Nephron (organoid): ENCODE measurements at regions not wholly inside any gene's neighbourhood (a gene's known extent, or its start where the extent isn't known, plus 50 kb on each side); places are given as distances from the start of the nearest gene placed in this dataset.

Experiments
- H3K27ac Mint-ChIP-seq, 3 experiments: 2 replicates each; pipeline ENCODE4 v1.8.0; 2020; ENCODE audit warnings: mixed read lengths in 3 of 3, mild to moderate bottlenecking in 2 of 3, moderate library complexity in 1 of 3
- H3K27me3 Mint-ChIP-seq: 2 replicates; pipeline ENCODE4 v1.8.0; 2021; ENCODE audit warnings: low read depth, mild to moderate bottlenecking, moderate library complexity, mixed read lengths
- H3K36me3 Mint-ChIP-seq: 2 replicates; pipeline ENCODE4 v1.8.0; 2020; ENCODE audit warnings: low read depth, mixed read lengths
- H3K4me1 Mint-ChIP-seq: 2 replicates; pipeline ENCODE4 v1.8.0; 2020; ENCODE audit warnings: mixed read lengths
- H3K4me3 Mint-ChIP-seq, 3 experiments: 2 replicates each; pipeline ENCODE4 v1.8.0; 2020; ENCODE audit warnings: mild to moderate bottlenecking in 3 of 3, mixed read lengths in 3 of 3, moderate library complexity in 2 of 3
- H3K9me3 Mint-ChIP-seq: 2 replicates; pipeline ENCODE4 v1.8.0; 2020; ENCODE audit warnings: mixed read lengths
- CTCF ChIP-seq, 3 experiments: fragments of 200-600 bp; sonication (generic); IDR thresholded peaks; one replicate each; pipeline ENCODE4 v1.5.0; 2021; ENCODE audit warnings: antibody characterized with exemption in 3 of 3; ENCODE audit not compliant: unreplicated experiment in 3 of 3

- H3K36me3 Mint-ChIP-seq, result no peaks in the 10 kb centered on the region
- peak overlapping the region in 1 of 3 experiments; percentile 51 for H3K4me3 Mint-ChIP-seq
- H3K27ac Mint-ChIP-seq, result peak overlapping the region in 2 of 3 experiments; percentile 37 to 76
- H3K9me3 Mint-ChIP-seq, result no peaks in the 10 kb centered on the region
- peaks cover 17% of the 10 kb centered on the region for H3K27me3 Mint-ChIP-seq
- peaks cover 24% of the 10 kb centered on the region for H3K4me1 Mint-ChIP-seq
- TF ChIP-seq CTCF (IDR thresholded peaks at IDR 0.05; ENCODE audit: unreplicated experiment in 3 of 3), result no peak
Observed at GRCh38 chr7:444606-445005, 75.0 kb downstream of the PDGFA start.

- Mint-ChIP-seq H3K9me3 (no peaks in the 10 kb centered on the region), H3K27ac (peak overlapping the region in 2 of 3 experiments; percentile 37 to 76), H3K27me3 (peaks cover 20% of the 10 kb centered on the region), H3K36me3 (no peaks in the 10 kb centered on the region), H3K4me3 (peak overlapping the region in 1 of 3 experiments; percentile 51), H3K4me1 (peaks cover 23% of the 10 kb centered on the region)
- TF ChIP-seq CTCF (IDR thresholded peaks at IDR 0.05; ENCODE audit: unreplicated experiment in 3 of 3), result no peak
Observed at GRCh38 chr7:445020-445419, 74.6 kb downstream of the PDGFA start.

GRCh38 chr7:445563-446288 lies 73.9 kb downstream of the PDGFA start:
- peaks cover 23% of the 10 kb centered on the region for H3K27me3 Mint-ChIP-seq
- TF ChIP-seq CTCF (IDR thresholded peaks at IDR 0.05; ENCODE audit: unreplicated experiment in 3 of 3), result no peak
- peaks cover 17% of the 10 kb centered on the region for H3K4me1 Mint-ChIP-seq
- H3K4me3 Mint-ChIP-seq, result no peak overlapping the region
- H3K27ac Mint-ChIP-seq, result no peak overlapping the region
- H3K9me3 Mint-ChIP-seq, result no peaks in the 10 kb centered on the region
- H3K36me3 Mint-ChIP-seq, result no peaks in the 10 kb centered on the region

- H3K4me1 Mint-ChIP-seq, result peaks cover 17% of the 10 kb centered on the region
- TF ChIP-seq CTCF (IDR thresholded peaks at IDR 0.05; ENCODE audit: unreplicated experiment in 3 of 3), result no peak
- no peaks in the 10 kb centered on the region for H3K9me3 Mint-ChIP-seq
- no peak overlapping the region for H3K4me3 Mint-ChIP-seq
- H3K27ac Mint-ChIP-seq, result no peak overlapping the region
- peaks cover 28% of the 10 kb centered on the region for H3K27me3 Mint-ChIP-seq
- H3K36me3 Mint-ChIP-seq, result no peaks in the 10 kb centered on the region
Observed at GRCh38 chr7:446289-446935, 73.2 kb downstream of the PDGFA start.
